ENCODE measurements at regions not wholly inside any gene's neighbourhood (a gene's known extent, or its start where the extent isn't known, plus 50 kb on each side); places are given as distances from the start of the nearest gene placed in this dataset.
"Not testable (repeated sequence)": the region's sequence is repeated elsewhere in the genome, so short reads cannot be mapped to it uniquely, and the experiment has no call there.

DNA sequence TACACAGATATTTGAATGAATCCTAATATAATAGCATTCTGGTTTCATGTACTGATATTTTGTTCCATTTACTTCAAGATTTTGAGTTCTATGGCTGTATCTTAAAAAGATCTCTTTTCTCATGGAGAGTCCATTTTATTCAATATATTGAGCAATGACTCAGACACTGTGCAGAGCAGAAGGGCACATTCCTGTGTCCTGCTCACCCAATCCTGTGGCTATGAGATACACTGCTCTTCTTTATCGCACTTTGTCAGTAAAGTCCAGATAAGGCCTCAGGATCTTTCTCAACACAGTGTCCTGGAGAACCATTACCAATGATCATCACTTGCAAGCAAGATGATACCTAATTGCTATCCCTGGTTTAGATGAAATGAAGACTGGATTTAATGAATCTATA lies 155.0 kb downstream of the CYSLTR2 start:
- DNase-seq (ENCODE audit: low read depth in 2 of 2), result no peak

GRCh38 chr13:48810013-48810412 lies 156.3 kb downstream of the CYSLTR2 start:
- no peak for DNase-seq (ENCODE audit: low read depth in 2 of 2)

GRCh38 chr13:48813518-48813917 lies 159.8 kb downstream of the CYSLTR2 start:
- no peak for DNase-seq (ENCODE audit: low read depth in 2 of 2)

- no peak for DNase-seq (ENCODE audit: low read depth in 2 of 2)
These were observed 159.0 kb upstream of the FNDC3A start for GRCh38 chr13:48816700-48817099.

GRCh38 chr13:48817166-48817802 lies 158.4 kb upstream of the FNDC3A start:
- no peak for DNase-seq (ENCODE audit: low read depth in 2 of 2)

GRCh38 chr13:48818495-48819356 lies 157.0 kb upstream of the FNDC3A start:
- DNase-seq (ENCODE audit: low read depth in 2 of 2), result no peak

DNA sequence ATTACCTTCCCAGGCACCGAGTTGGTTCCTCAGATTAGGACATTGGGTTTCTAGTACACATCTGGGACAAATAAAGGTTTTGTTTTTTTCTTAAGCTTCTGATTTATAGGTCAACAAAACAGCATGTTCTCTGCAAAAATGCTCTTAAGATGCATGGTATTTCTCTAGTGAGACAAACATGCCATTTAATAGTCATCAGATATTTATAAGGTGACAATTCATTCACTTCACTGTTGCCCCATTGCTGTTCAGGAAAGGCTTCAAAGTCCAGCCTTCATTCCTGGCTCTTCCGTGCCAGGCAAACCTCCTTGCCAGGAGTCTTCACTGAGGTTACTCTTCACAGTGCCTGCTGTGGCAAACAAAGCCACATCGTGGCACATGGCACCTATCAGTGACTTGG lies 156.3 kb upstream of the FNDC3A start:
- DNase-seq (ENCODE audit: low read depth in 2 of 2), result no peak

- no peak for DNase-seq (ENCODE audit: low read depth in 2 of 2)
These were observed 155.8 kb upstream of the FNDC3A start for GRCh38 chr13:48819899-48820298.

DNA sequence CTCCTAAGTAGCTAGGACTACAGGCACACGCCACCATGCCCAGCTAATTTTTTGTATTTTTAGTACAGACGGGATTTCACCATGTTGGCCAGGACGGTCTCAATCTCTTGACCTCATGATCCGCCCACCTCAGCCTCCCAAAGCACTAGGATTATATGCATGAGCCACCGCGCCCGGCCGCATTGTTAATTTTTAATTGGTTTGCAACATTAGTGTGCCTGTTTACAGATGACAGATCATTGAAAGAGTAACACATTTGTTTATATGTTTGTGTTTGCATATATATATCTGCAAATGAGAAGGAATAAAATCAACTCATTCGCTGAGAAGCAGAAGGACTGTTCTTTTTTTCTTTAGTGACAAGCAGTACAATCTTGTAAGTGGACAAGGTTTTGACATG lies 152.2 kb upstream of the FNDC3A start:
- not testable (repeated sequence) for DNase-seq (ENCODE audit: low read depth in 2 of 2)

GRCh38 chr13:48826039-48826438 lies 149.7 kb upstream of the FNDC3A start:
- no peak for DNase-seq (ENCODE audit: low read depth in 2 of 2)

- DNase-seq (ENCODE audit: low read depth in 2 of 2), result not testable (repeated sequence)
These were observed 148.7 kb upstream of the FNDC3A start for GRCh38 chr13:48826922-48827454.

GRCh38 chr13:48827709-48828108 lies 148.0 kb upstream of the FNDC3A start:
- DNase-seq (ENCODE audit: low read depth in 2 of 2), result no peak

DNA sequence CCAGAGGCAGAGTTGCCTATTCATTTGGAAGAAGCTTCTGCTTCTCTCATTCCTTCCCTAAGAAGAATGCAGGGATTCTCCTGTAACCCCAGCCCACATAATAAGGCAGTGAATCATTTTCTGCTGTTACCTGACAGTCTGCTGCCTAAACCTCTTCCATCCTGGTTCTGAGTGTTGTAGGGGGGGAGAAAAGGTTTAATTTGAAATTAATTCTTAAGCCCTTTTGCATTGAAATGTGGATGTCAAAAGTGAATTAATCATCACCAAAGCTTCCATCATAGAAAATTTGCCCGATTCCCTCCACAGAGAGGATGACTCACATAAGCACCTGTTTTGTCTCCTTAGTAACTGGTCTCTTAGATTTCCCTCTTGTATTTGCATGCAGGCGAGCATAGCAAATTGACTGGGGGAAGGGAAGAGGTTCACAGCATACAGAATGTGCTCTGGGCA lies 146.7 kb upstream of the FNDC3A start:
- DNase-seq (ENCODE audit: low read depth in 2 of 2), result no peak

DNA sequence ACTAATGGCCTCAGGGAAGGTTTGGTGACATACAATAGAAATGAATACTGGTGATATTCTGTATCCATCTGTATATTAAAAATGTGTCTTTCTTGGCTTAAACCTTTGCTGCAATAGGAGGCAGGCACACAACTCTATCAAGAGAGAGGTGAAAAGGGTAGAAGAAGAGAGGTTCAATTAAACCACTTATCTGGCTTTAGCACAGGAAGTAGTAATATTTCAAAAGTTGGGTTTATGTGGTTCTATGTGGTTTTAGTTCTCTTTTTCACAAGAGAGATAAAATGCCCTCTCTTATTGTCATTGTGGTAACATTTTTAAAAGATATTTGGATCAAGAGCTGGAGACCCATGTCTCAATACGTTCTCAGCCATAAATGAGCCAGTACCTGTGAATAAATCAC lies 146.2 kb upstream of the FNDC3A start:
- no peak for DNase-seq (ENCODE audit: low read depth in 2 of 2)

DNA sequence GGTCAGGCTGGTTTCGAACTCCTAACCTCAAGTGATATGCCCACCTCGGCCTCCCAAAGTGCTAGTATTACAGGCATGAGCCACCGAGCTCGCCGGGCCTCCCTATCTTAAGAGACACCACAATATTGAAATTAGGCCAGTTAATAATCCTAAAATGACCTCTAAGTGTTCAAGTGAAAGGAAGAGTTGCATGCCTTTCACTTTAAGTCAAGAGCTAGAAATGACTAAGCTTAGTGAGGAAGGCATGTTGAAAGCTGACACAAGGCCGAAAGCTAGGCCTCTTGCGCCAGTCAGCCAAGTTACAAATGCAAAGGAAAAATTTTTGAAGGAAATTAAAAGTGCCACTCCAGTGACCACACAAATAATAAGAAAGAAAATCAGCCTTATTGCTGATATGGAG lies 144.5 kb upstream of the FNDC3A start:
- no peak for DNase-seq (ENCODE audit: low read depth in 2 of 2)

DNA sequence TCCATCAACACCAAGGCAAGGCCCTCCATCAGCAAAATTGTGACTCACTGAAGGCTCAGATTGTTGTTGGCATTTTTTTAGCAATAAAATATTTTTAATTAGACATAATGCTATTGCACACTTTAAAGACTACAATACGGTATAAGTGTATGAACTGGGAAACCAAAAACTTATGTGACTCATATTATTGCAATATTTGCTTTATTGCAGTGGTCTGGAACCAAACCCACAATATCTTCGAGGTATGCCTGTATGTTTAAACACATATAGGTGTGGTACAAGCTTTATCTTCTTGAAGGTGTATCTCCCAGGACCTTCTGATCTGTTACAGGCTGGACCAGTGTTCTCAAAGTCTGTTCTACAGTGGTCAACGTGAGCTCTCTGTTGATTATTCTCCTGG lies 142.3 kb upstream of the FNDC3A start:
- no peak for DNase-seq (ENCODE audit: low read depth in 2 of 2)

DNA sequence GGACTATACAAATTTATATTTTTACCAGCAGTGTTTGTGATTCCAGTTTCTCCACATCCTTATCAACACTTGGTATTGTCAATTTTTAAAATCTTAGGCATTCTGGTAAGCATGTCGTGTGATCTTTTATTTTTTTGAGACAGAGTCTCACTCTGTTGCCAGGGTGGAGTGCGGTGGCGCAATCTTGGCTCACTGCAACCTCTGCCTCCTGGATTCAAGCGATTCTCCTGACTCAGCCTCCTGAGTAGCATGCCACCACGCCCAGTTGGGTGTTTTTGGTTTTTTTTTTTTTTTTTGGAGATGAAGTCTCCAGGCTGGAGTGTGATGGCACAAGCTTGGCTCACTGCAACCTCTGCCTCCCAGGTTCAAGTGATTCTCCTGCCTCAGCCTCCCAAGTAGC lies 140.4 kb upstream of the FNDC3A start:
- not testable (repeated sequence) for DNase-seq (ENCODE audit: low read depth in 2 of 2)

DNA sequence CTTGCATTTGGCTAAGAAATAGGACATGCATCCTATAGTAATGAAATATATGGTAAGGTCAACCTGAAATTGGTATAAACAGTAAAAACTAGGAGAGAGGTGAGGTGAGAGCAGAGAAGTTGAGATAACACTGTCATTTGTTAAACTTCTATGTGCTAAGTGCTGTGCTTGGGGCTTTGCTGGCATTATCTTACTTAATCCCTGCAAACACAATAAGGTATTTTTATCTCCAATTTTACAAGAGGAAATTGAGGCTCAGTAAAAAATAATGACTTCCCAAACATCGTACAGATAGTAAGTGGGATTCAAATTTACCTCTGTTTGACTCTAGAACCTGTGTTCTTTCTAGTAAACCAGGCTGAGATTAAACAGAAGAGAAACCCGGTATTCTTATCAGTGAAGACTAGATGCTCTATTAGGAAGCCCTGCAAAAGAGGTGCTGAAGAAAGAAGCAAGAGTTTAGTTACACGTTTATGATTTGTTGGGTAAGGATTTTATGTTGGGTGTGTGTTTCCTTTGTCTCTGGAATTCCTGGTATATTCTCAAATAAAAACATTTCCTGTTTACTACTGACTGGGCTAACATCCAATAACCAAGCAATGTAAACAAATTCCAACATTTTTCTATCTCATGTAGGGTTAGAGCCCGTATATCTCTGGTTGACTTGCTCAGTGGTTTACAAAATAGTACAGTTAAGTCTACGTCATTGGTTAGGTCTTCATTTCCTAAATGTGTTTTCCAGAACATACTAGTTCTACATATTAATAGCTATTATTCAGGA lies 137.3 kb upstream of the FNDC3A start:
- DNase-seq (ENCODE audit: low read depth in 2 of 2), result no peak

GRCh38 chr13:48839171-48839570 lies 136.5 kb upstream of the FNDC3A start:
- no peak for DNase-seq (ENCODE audit: low read depth in 2 of 2)

DNA sequence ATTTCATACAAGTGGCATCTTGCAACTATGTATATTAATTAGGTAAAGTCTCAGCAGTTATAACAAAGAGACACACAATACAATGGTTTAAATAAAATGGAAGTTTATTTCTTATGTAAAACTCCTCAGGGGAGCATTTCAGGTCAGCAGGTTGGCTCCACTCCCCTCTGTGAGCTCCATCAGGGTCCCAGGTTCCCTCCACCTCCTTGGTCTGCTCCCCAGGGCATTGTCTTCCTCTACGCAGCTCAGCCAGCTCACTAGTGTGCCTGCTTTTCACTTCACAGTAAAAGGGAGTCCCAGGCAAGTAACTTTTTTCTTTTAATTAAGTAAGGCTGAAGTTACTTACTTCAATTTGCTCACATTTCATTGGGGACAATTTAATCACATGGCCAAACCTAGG lies 135.3 kb upstream of the FNDC3A start:
- DNase-seq (ENCODE audit: low read depth in 2 of 2), result no peak

DNA sequence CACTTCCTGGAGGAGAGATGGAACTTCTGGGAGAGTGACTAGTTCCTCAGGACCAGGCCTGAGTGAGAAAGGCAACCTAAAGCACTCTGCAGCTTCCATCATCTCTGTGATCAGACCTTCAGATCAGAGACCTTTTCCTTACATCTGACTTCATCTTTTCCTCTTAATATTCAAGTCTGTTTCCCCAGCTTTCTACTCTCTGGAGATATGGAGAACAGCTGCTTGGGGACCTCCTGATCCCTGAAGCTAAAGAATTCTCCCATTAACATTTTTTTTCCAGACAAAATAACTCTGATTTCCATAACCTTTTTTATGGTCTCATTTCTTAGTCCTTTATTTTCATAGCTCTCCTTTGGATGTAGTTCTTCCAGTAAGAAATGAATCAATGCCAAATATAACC lies 133.4 kb upstream of the FNDC3A start:
- DNase-seq (ENCODE audit: low read depth in 2 of 2), result no peak
